ENCODE measurements at regions not wholly inside any gene's neighbourhood (a gene's known extent, or its start where the extent isn't known, plus 50 kb on each side); places are given as distances from the start of the nearest gene placed in this dataset.

- POLR2A ChIA-PET: no interaction called here
- CTCF ChIA-PET: no interaction called here
- no peaks in the 10 kb centered on the region for H3K4me1 Mint-ChIP-seq
Observed at GRCh38 chr5:23025629-23026233, 172.6 kb upstream of the CDH12 start.

GRCh38 chr5:23024470-23024869, 171.3 kb upstream of the CDH12 start:
- POLR2A ChIA-PET: no interaction called here
- H3K4me1 Mint-ChIP-seq: no peaks in the 10 kb centered on the region
- CTCF ChIA-PET: no interaction called here
- DNase-seq: no peak
- no peak overlapping the region for H3K27ac Mint-ChIP-seq
- no peak overlapping the region for H3K4me3 Mint-ChIP-seq
- peaks cover 2% of the 10 kb centered on the region for H3K9me3 Mint-ChIP-seq
- H3K27me3 Mint-ChIP-seq: no peaks in the 10 kb centered on the region
- no peaks in the 10 kb centered on the region for H3K36me3 Mint-ChIP-seq (ENCODE audit: low read depth)

More at GRCh38 chr5:23025629-23026233, 172.6 kb upstream of the CDH12 start:
- Mint-ChIP-seq H3K27me3 (no peaks in the 10 kb centered on the region), H3K27ac (no peak overlapping the region), H3K36me3 (ENCODE audit: low read depth) (no peaks in the 10 kb centered on the region), H3K9me3 (peaks cover 2% of the 10 kb centered on the region), H3K4me3 (no peak overlapping the region)
- no peak for DNase-seq

- Mint-ChIP-seq H3K4me3 (no peak overlapping the region), H3K27ac (no peak overlapping the region), H3K27me3 (peaks cover 3% of the 10 kb centered on the region), H3K4me1 (peaks cover 13% of the 10 kb centered on the region), H3K36me3 (ENCODE audit: low read depth) (no peaks in the 10 kb centered on the region), H3K9me3 (no peaks in the 10 kb centered on the region)
- POLR2A ChIA-PET: no interaction called here
- no peak for DNase-seq
- CTCF ChIA-PET: no interaction called here
Observed at GRCh38 chr5:23014825-23015224, 161.7 kb upstream of the CDH12 start.

GRCh38 chr5:23014266-23014665, 161.1 kb upstream of the CDH12 start:
- H3K27ac Mint-ChIP-seq: peak overlapping the region; percentile 71

GRCh38 chr5:23013395-23013998, 160.4 kb upstream of the CDH12 start:
- peaks cover 3% of the 10 kb centered on the region for H3K27me3 Mint-ChIP-seq
- DNase-seq: no peak
- H3K4me1 Mint-ChIP-seq: peaks cover 13% of the 10 kb centered on the region
- H3K36me3 Mint-ChIP-seq (ENCODE audit: low read depth): no peaks in the 10 kb centered on the region
- H3K27ac Mint-ChIP-seq: peak overlapping the region; percentile 94
- POLR2A ChIA-PET: no interaction called here
- H3K4me3 Mint-ChIP-seq: peak overlapping the region; percentile 91
- no peaks in the 10 kb centered on the region for H3K9me3 Mint-ChIP-seq
- CTCF ChIA-PET: no interaction called here

More at GRCh38 chr5:23014266-23014665, 161.1 kb upstream of the CDH12 start:
- CTCF ChIA-PET: no interaction called here
- Mint-ChIP-seq H3K4me1 (peaks cover 13% of the 10 kb centered on the region), H3K9me3 (no peaks in the 10 kb centered on the region), H3K27me3 (peaks cover 3% of the 10 kb centered on the region), H3K36me3 (ENCODE audit: low read depth) (no peaks in the 10 kb centered on the region), H3K4me3 (peak overlapping the region; percentile 44)
- POLR2A ChIA-PET: no interaction called here
- no peak for DNase-seq

GRCh38 chr5:23012842-23013241, 159.7 kb upstream of the CDH12 start:
- Mint-ChIP-seq H3K4me3 (peak overlapping the region; percentile 91), H3K9me3 (no peaks in the 10 kb centered on the region), H3K27ac (peak overlapping the region; percentile 94), H3K27me3 (peaks cover 3% of the 10 kb centered on the region), H3K36me3 (ENCODE audit: low read depth) (no peaks in the 10 kb centered on the region), H3K4me1 (peaks cover 13% of the 10 kb centered on the region)
- ChIA-PET POLR2A (no interaction called here), CTCF (no interaction called here)
- no peak for DNase-seq

- no peak for DNase-seq
- H3K27ac Mint-ChIP-seq: no peak overlapping the region
- ChIA-PET POLR2A (no interaction called here), CTCF (no interaction called here)
- H3K9me3 Mint-ChIP-seq: no peaks in the 10 kb centered on the region
- H3K4me1 Mint-ChIP-seq: peaks cover 3% of the 10 kb centered on the region
- H3K27me3 Mint-ChIP-seq: no peaks in the 10 kb centered on the region
- no peak overlapping the region for H3K4me3 Mint-ChIP-seq
- no peaks in the 10 kb centered on the region for H3K36me3 Mint-ChIP-seq (ENCODE audit: low read depth)
Observed at GRCh38 chr5:23007762-23008161, 154.6 kb upstream of the CDH12 start.

- Mint-ChIP-seq H3K27ac (no peak overlapping the region), H3K9me3 (no peaks in the 10 kb centered on the region), H3K4me1 (no peaks in the 10 kb centered on the region), H3K27me3 (no peaks in the 10 kb centered on the region), H3K36me3 (ENCODE audit: low read depth) (no peaks in the 10 kb centered on the region), H3K4me3 (no peak overlapping the region)
- ChIA-PET CTCF (no interaction called here), POLR2A (no interaction called here)
- no peak for DNase-seq
Observed at GRCh38 chr5:23007236-23007635, 154.1 kb upstream of the CDH12 start.

- no peak for DNase-seq
- H3K4me3 Mint-ChIP-seq: no peak overlapping the region
- no peaks in the 10 kb centered on the region for H3K36me3 Mint-ChIP-seq (ENCODE audit: low read depth)
- ChIA-PET CTCF (no interaction called here), POLR2A (no interaction called here)
- H3K9me3 Mint-ChIP-seq: no peaks in the 10 kb centered on the region
- H3K27ac Mint-ChIP-seq: no peak overlapping the region
- no peaks in the 10 kb centered on the region for H3K4me1 Mint-ChIP-seq
- H3K27me3 Mint-ChIP-seq: no peaks in the 10 kb centered on the region
Observed at GRCh38 chr5:23001120-23001519, 148.0 kb upstream of the CDH12 start.

- no peak for DNase-seq
- Mint-ChIP-seq H3K4me1 (no peaks in the 10 kb centered on the region), H3K4me3 (no peak overlapping the region), H3K9me3 (no peaks in the 10 kb centered on the region), H3K27ac (no peak overlapping the region), H3K27me3 (no peaks in the 10 kb centered on the region), H3K36me3 (ENCODE audit: low read depth) (no peaks in the 10 kb centered on the region)
- POLR2A ChIA-PET: no interaction called here
- CTCF ChIA-PET: no interaction called here
Observed at GRCh38 chr5:22998774-22999173, 145.6 kb upstream of the CDH12 start.

GRCh38 chr5:22998362-22998761, 145.2 kb upstream of the CDH12 start:
- Mint-ChIP-seq H3K4me3 (no peak overlapping the region), H3K4me1 (no peaks in the 10 kb centered on the region), H3K27me3 (no peaks in the 10 kb centered on the region), H3K27ac (no peak overlapping the region), H3K9me3 (no peaks in the 10 kb centered on the region), H3K36me3 (ENCODE audit: low read depth) (no peaks in the 10 kb centered on the region)
- CTCF ChIA-PET: no interaction called here
- no peak for DNase-seq
- POLR2A ChIA-PET: no interaction called here

- ChIA-PET POLR2A (no interaction called here), CTCF (no interaction called here)
- no peak overlapping the region for H3K4me3 Mint-ChIP-seq
- peaks cover 5% of the 10 kb centered on the region for H3K9me3 Mint-ChIP-seq
- H3K36me3 Mint-ChIP-seq (ENCODE audit: low read depth): no peaks in the 10 kb centered on the region
- no peak for DNase-seq
- H3K27ac Mint-ChIP-seq: no peak overlapping the region
- H3K27me3 Mint-ChIP-seq: no peaks in the 10 kb centered on the region
- H3K4me1 Mint-ChIP-seq: no peaks in the 10 kb centered on the region
Observed at GRCh38 chr5:22988937-22989336, 135.8 kb upstream of the CDH12 start.

GRCh38 chr5:22986281-22986680, 133.1 kb upstream of the CDH12 start:
- ChIA-PET CTCF (no interaction called here), POLR2A (no interaction called here)
- no peak for DNase-seq
- Mint-ChIP-seq H3K27ac (no peak overlapping the region), H3K27me3 (no peaks in the 10 kb centered on the region), H3K9me3 (no peaks in the 10 kb centered on the region), H3K36me3 (ENCODE audit: low read depth) (no peaks in the 10 kb centered on the region), H3K4me1 (no peaks in the 10 kb centered on the region), H3K4me3 (no peak overlapping the region)

- POLR2A ChIA-PET: no interaction called here
- Mint-ChIP-seq H3K27ac (no peak overlapping the region), H3K4me1 (no peaks in the 10 kb centered on the region), H3K36me3 (ENCODE audit: low read depth) (no peaks in the 10 kb centered on the region), H3K9me3 (no peaks in the 10 kb centered on the region), H3K4me3 (no peak overlapping the region), H3K27me3 (no peaks in the 10 kb centered on the region)
- no peak for DNase-seq
- CTCF ChIA-PET: no interaction called here
Observed at GRCh38 chr5:22985446-22985845, 132.3 kb upstream of the CDH12 start.

All from activated CD4-positive, alpha-beta T cell treated with anti-CD3 and anti-CD28 coated beads, Interleukin-2, amount 10 ng/mL, durations not matched to agents 7 days and 5 days (primary cell).